ENCODE measurements at regions not wholly inside any gene's neighbourhood (a gene's known extent, or its start where the extent isn't known, plus 50 kb on each side); places are given as distances from the start of the nearest gene placed in this dataset.

DNA sequence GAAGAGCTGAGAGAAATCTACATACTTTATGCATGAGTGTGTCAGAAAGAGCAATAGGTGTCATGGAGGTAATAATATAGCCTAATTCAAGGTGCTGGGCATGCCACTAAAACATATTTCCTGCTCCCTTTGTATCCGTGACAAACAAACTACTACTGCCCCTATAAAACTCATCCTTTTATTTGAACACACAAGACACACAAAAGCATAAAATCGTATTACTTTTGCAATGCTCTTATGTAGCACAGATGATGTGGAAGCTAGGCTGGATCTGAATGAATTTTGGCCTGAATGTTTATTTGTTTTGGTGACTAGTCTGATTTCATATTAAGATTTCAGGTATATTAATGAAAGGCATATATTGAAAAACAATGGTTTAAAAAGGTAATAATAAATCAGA lies 239.3 kb upstream of the NEGR1 start:
- DNase-seq (no peak), ATAC-seq (ENCODE audit: low read depth in 2 of 2) (no peak)
- Mint-ChIP-seq H3K36me3 (no peaks in the 10 kb centered on the region), H3K9me3 (peaks cover 0 to 18% (median 2%) of the 10 kb centered on the region in 7 donors), H3K4me1 (no peaks in the 10 kb centered on the region), H3K4me3 (no peak overlapping the region), H3K27me3 (no peaks in the 10 kb centered on the region), H3K27ac (no peak overlapping the region)
- H3K9me3 ChIP-seq (ENCODE audit: control insufficient read depth in 2 of 2, low read length in 2 of 2) = peaks cover 3 to 5% of the 10 kb centered on the region in 2 experiments
- H3K27me3 ChIP-seq (ENCODE audit: control insufficient read depth, insufficient read depth, low read length) = no peaks in the 10 kb centered on the region
- no peak overlapping the region for H3K27ac ChIP-seq (ENCODE audit: insufficient read depth, low read length, poor library complexity, severe bottlenecking)
- H3K36me3 ChIP-seq (ENCODE audit: control insufficient read depth, insufficient read depth, low read length) = no peaks in the 10 kb centered on the region
- no peak overlapping the region for H3K4me3 ChIP-seq (ENCODE audit: low read depth, low read length)
- no peaks in the 10 kb centered on the region for H3K4me1 ChIP-seq (ENCODE audit: control insufficient read depth, insufficient read depth, low read length, poor library complexity, severe bottlenecking)

DNA sequence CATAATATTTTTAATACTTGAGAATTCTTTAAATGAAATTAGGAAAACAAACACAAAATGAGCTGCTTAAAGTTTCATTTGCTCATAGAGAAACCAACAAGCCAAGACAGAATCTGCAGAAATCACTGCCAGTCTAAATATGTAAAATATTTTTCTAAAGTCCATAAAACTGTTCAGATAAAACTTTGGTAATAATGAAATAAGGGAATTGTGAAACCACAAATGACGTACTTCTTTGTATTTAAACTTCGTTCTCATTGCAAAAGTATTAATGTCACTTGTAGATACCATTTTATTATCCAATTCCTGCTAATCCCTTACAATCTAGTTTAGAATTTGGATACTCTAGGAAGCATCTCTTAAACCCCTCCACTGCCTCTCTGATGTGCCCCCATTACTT lies 234.5 kb upstream of the NEGR1 start:
- H3K27me3 ChIP-seq (ENCODE audit: control insufficient read depth, insufficient read depth, low read length) = no peaks in the 10 kb centered on the region
- H3K36me3 ChIP-seq (ENCODE audit: control insufficient read depth, insufficient read depth, low read length) = no peaks in the 10 kb centered on the region
- Mint-ChIP-seq H3K36me3 (no peaks in the 10 kb centered on the region), H3K27me3 (no peaks in the 10 kb centered on the region), H3K4me1 (no peaks in the 10 kb centered on the region), H3K27ac (no peak overlapping the region), H3K4me3 (no peak overlapping the region), H3K9me3 (peaks cover 0 to 16% (median 6%) of the 10 kb centered on the region in 7 donors)
- DNase-seq (no peak), ATAC-seq (ENCODE audit: low read depth in 2 of 2) (no peak)
- no peak overlapping the region for H3K27ac ChIP-seq (ENCODE audit: insufficient read depth, low read length, poor library complexity, severe bottlenecking)
- H3K4me3 ChIP-seq (ENCODE audit: low read depth, low read length) = no peak overlapping the region
- peaks cover 3 to 5% of the 10 kb centered on the region in 2 experiments for H3K9me3 ChIP-seq (ENCODE audit: control insufficient read depth in 2 of 2, low read length in 2 of 2)
- no peaks in the 10 kb centered on the region for H3K4me1 ChIP-seq (ENCODE audit: control insufficient read depth, insufficient read depth, low read length, poor library complexity, severe bottlenecking)

DNA sequence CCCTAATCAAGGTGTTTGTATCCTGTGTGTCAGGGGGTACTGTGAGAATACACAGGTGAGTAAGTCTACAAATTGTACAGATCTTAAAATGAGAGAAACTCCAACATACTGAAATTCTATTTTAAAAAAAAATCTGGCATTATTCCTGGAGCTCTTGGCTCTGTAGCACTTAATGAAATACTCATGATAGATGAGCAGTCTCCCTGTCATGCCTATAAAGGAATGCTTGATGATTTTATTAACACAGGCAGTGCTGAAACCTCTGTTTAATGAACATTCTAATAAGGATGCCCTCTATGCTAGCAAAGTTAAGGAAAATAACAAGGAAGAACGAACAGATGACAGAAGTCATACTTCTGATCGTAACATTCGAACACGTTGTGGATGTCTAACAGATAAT lies 233.9 kb upstream of the NEGR1 start:
- Histone ChIP-seq H3K4me3 (ENCODE audit: low read depth, low read length) (no peak overlapping the region), H3K27ac (ENCODE audit: insufficient read depth, low read length, poor library complexity, severe bottlenecking) (no peak overlapping the region), H3K27me3 (ENCODE audit: control insufficient read depth, insufficient read depth, low read length) (no peaks in the 10 kb centered on the region), H3K4me1 (ENCODE audit: control insufficient read depth, insufficient read depth, low read length, poor library complexity, severe bottlenecking) (no peaks in the 10 kb centered on the region), H3K36me3 (ENCODE audit: control insufficient read depth, insufficient read depth, low read length) (no peaks in the 10 kb centered on the region), H3K9me3 (ENCODE audit: control insufficient read depth in 2 of 2, low read length in 2 of 2) (peaks cover 3 to 5% of the 10 kb centered on the region in 2 experiments)
- H3K4me3 Mint-ChIP-seq = no peak overlapping the region
- H3K9me3 Mint-ChIP-seq = peaks cover 0 to 10% (median 4%) of the 10 kb centered on the region in 7 donors
- no peak for ATAC-seq (ENCODE audit: low read depth in 2 of 2)
- no peaks in the 10 kb centered on the region for H3K36me3 Mint-ChIP-seq
- no peaks in the 10 kb centered on the region for H3K27me3 Mint-ChIP-seq
- DNase-seq = no peak
- H3K27ac Mint-ChIP-seq = no peak overlapping the region
- no peaks in the 10 kb centered on the region for H3K4me1 Mint-ChIP-seq

DNA sequence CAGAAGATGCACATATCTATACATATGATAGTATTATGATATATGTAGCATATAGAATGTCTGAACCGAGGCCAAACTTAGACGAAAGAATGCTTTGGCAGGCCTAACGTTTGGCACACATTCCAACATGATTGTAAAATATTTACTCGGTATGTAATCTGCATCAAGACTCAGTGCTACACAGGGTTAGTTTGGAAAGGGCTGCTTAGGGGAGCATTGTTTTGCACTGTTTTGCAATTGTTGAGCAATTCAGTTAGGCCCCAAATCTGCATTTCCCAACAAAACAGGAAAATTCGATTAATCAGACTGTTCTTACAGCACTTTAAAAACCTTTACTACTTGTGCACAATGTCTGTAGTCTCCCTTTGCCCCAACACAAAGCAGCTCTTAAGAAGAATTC lies 216.0 kb upstream of the NEGR1 start:
- Histone ChIP-seq H3K9me3 (ENCODE audit: control insufficient read depth in 2 of 2, low read length in 2 of 2) (no peaks in the 10 kb centered on the region), H3K4me1 (ENCODE audit: control insufficient read depth, insufficient read depth, low read length, poor library complexity, severe bottlenecking) (no peaks in the 10 kb centered on the region), H3K36me3 (ENCODE audit: control insufficient read depth, insufficient read depth, low read length) (no peaks in the 10 kb centered on the region), H3K4me3 (ENCODE audit: low read depth, low read length) (no peak overlapping the region), H3K27me3 (ENCODE audit: control insufficient read depth, insufficient read depth, low read length) (no peaks in the 10 kb centered on the region), H3K27ac (ENCODE audit: insufficient read depth, low read length, poor library complexity, severe bottlenecking) (no peak overlapping the region)
- Mint-ChIP-seq H3K4me3 (no peak overlapping the region), H3K27me3 (no peaks in the 10 kb centered on the region), H3K4me1 (no peaks in the 10 kb centered on the region), H3K27ac (no peak overlapping the region), H3K9me3 (peaks cover 0 to 6% (median 3%) of the 10 kb centered on the region in 7 donors), H3K36me3 (no peaks in the 10 kb centered on the region)
- no peak for DNase-seq
- no peak for ATAC-seq (ENCODE audit: low read depth in 2 of 2)

DNA sequence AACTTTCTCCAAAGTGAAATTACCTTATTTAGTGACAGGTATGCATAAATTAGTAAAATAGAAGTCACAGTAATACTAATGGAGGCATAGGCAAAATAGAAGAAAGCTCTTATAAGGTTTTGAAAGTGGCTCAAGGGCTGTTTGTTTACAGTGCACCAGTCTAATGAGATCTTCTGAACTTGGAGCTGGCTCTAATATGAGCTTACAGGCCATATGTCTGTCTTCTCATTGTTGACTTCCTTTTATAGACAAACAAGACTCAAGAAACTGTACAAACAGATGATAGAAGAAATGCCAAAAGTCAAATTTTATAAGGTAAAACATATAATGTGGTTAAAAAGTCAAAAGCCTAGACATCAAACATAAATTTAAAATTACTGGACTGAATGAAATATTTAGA lies 207.5 kb upstream of the NEGR1 start:
- H3K27me3 Mint-ChIP-seq = no peaks in the 10 kb centered on the region

DNA sequence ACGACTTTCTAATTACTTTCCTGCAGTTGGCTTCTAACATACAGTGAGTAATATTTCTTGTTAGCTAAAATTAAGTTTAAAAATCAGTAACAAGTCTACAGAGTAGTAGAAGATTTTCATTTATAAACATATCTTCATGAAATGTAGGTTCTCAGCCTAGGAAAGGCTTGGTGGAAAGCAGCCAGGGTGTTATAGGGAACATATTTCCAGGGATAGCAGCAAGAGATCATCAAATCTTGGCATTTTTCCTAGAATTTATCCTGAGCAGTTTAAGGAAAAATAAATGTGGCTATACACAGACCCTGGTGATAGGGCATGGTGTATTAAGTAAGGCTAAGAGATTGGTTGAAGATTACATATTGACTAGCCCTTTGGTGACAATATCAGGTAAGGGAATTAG lies 203.5 kb upstream of the NEGR1 start:
- Histone ChIP-seq H3K36me3 (ENCODE audit: control insufficient read depth, insufficient read depth, low read length) (no peaks in the 10 kb centered on the region), H3K27ac (ENCODE audit: insufficient read depth, low read length, poor library complexity, severe bottlenecking) (no peak overlapping the region), H3K4me1 (ENCODE audit: control insufficient read depth, insufficient read depth, low read length, poor library complexity, severe bottlenecking) (no peaks in the 10 kb centered on the region), H3K4me3 (ENCODE audit: low read depth, low read length) (no peak overlapping the region), H3K9me3 (ENCODE audit: control insufficient read depth in 2 of 2, low read length in 2 of 2) (no peaks in the 10 kb centered on the region), H3K27me3 (ENCODE audit: control insufficient read depth, insufficient read depth, low read length) (no peaks in the 10 kb centered on the region)
- Mint-ChIP-seq H3K27me3 (no peaks in the 10 kb centered on the region), H3K4me1 (no peaks in the 10 kb centered on the region), H3K9me3 (peaks cover under 1 to 13% (median 5%) of the 10 kb centered on the region in 7 donors), H3K4me3 (no peak overlapping the region), H3K36me3 (no peaks in the 10 kb centered on the region), H3K27ac (no peak overlapping the region)
- DNase-seq (no peak), ATAC-seq (ENCODE audit: low read depth in 2 of 2) (no peak)

More for the DNA sequence above, 207.5 kb upstream of the NEGR1 start:
- no peak for DNase-seq
- Histone ChIP-seq H3K27me3 (ENCODE audit: control insufficient read depth, insufficient read depth, low read length) (no peaks in the 10 kb centered on the region), H3K36me3 (ENCODE audit: control insufficient read depth, insufficient read depth, low read length) (no peaks in the 10 kb centered on the region), H3K9me3 (ENCODE audit: control insufficient read depth in 2 of 2, low read length in 2 of 2) (no peaks in the 10 kb centered on the region), H3K4me1 (ENCODE audit: control insufficient read depth, insufficient read depth, low read length, poor library complexity, severe bottlenecking) (no peaks in the 10 kb centered on the region), H3K4me3 (ENCODE audit: low read depth, low read length) (no peak overlapping the region), H3K27ac (ENCODE audit: insufficient read depth, low read length, poor library complexity, severe bottlenecking) (no peak overlapping the region)
- no peak for ATAC-seq (ENCODE audit: low read depth in 2 of 2)
- no peak overlapping the region for H3K4me3 Mint-ChIP-seq
- no peaks in the 10 kb centered on the region for H3K4me1 Mint-ChIP-seq
- H3K9me3 Mint-ChIP-seq = peaks cover 0 to 9% (median 5%) of the 10 kb centered on the region in 7 donors
- H3K27ac Mint-ChIP-seq = no peak overlapping the region
- no peaks in the 10 kb centered on the region for H3K36me3 Mint-ChIP-seq

DNA sequence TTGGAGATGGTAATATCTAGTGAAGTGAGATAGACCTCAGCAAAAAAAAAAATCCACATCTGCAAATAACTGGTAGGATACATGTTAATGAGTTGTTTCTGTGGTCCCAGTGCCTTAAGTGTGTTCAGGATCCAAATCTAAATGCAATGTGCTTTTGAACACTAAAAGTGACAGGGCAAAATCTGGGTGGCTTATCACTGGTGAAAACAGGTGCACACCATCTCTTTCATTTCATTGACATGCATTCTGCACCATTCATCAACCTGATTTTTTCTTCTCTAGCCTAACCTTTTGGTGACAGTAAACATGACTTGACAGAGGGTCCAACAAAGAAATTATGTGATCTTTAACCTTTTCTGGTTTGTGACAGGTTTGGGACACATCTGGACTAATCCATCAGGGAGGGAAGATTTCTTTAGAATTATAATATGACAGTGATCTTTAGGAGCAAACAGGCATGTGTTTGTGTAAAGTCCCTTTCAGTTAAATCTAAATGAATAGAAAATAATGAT lies 201.6 kb upstream of the NEGR1 start:
- Histone ChIP-seq H3K27ac (ENCODE audit: insufficient read depth, low read length, poor library complexity, severe bottlenecking) (no peak overlapping the region), H3K4me1 (ENCODE audit: control insufficient read depth, insufficient read depth, low read length, poor library complexity, severe bottlenecking) (no peaks in the 10 kb centered on the region), H3K36me3 (ENCODE audit: control insufficient read depth, insufficient read depth, low read length) (no peaks in the 10 kb centered on the region), H3K27me3 (ENCODE audit: control insufficient read depth, insufficient read depth, low read length) (no peaks in the 10 kb centered on the region), H3K9me3 (ENCODE audit: control insufficient read depth in 2 of 2, low read length in 2 of 2) (peaks cover 0 to 6% of the 10 kb centered on the region in 2 experiments), H3K4me3 (ENCODE audit: low read depth, low read length) (no peak overlapping the region)
- H3K27me3 Mint-ChIP-seq = no peaks in the 10 kb centered on the region
- ATAC-seq (ENCODE audit: low read depth in 2 of 2) (no peak), DNase-seq (no peak)
- no peak overlapping the region for H3K4me3 Mint-ChIP-seq
- H3K27ac Mint-ChIP-seq = no peak overlapping the region
- peaks cover 3 to 16% (median 9%) of the 10 kb centered on the region in 7 donors for H3K9me3 Mint-ChIP-seq
- H3K4me1 Mint-ChIP-seq = no peaks in the 10 kb centered on the region
- H3K36me3 Mint-ChIP-seq = no peaks in the 10 kb centered on the region

DNA sequence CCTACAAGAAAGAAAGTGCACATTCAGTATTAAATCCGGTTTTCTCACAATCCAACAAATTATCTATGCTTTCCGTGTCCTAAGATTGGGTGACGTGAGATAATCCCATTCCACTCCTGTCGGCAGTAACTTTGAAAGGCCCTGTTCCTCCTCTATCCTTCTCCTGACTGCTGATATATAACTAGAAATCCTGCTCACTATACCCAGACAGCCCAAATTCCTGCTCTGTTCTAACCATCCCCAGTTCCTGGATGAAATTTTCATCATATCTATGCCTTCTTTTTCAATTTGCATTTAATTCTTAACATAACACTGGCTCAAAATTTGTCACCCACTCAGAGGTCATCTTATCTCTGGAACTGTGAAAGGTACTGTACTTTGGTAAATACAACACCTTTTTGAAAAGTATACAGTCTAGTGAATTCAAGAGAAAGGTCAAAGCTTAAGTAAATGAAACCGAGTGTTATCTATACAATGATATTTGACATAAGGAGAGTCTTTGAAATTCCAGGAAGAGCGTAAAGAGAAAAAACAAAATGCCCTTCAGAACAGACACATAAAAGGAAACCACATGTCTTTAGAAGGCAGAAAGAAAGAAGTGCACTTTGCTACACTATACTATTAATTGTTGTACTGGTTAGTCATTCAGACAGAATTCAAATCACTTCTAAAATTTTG lies 200.5 kb upstream of the NEGR1 start:
- no peak overlapping the region for H3K27ac Mint-ChIP-seq

More for the DNA sequence above, 200.5 kb upstream of the NEGR1 start:
- Histone ChIP-seq H3K27me3 (ENCODE audit: control insufficient read depth, insufficient read depth, low read length) (no peaks in the 10 kb centered on the region), H3K36me3 (ENCODE audit: control insufficient read depth, insufficient read depth, low read length) (no peaks in the 10 kb centered on the region), H3K9me3 (ENCODE audit: control insufficient read depth in 2 of 2, low read length in 2 of 2) (peaks cover 0 to 6% of the 10 kb centered on the region in 2 experiments), H3K4me3 (ENCODE audit: low read depth, low read length) (no peak overlapping the region), H3K27ac (ENCODE audit: insufficient read depth, low read length, poor library complexity, severe bottlenecking) (no peak overlapping the region), H3K4me1 (ENCODE audit: control insufficient read depth, insufficient read depth, low read length, poor library complexity, severe bottlenecking) (no peaks in the 10 kb centered on the region)
- no peaks in the 10 kb centered on the region for H3K27me3 Mint-ChIP-seq
- no peak for ATAC-seq (ENCODE audit: low read depth in 2 of 2)
- peaks cover 3 to 19% (median 10%) of the 10 kb centered on the region in 7 donors for H3K9me3 Mint-ChIP-seq
- no peak for DNase-seq
- no peaks in the 10 kb centered on the region for H3K4me1 Mint-ChIP-seq
- no peak overlapping the region for H3K4me3 Mint-ChIP-seq
- H3K36me3 Mint-ChIP-seq = no peaks in the 10 kb centered on the region

Data from CD4-positive, CD25-positive, alpha-beta regulatory T cell (primary cell).